Liver (tissue), 8 donors: ENCODE measurements at regions not wholly inside any gene's neighbourhood (a gene's known extent, or its start where the extent isn't known, plus 50 kb on each side); places are given as distances from the start of the nearest gene placed in this dataset.

Experiments used
- DNase-seq: peaks from one replicate; pipeline ENCODE4 v3.0.0-alpha.2; 2017; ENCODE audit warnings: low spot score
- H3K27ac ChIP-seq, 2 donors: one replicate each; pipeline ENCODE4 v1.7.0; 2013; ENCODE audit warnings: inconsistent platforms in 2 of 2, low read length in 2 of 2, control low read depth in 1 of 2, low read depth in 1 of 2, mild to moderate bottlenecking in 1 of 2
- H3K27me3 ChIP-seq, 4 donors: one replicate each; pipeline versions ENCODE4 v1.6.1 to v1.7.0; 2013; ENCODE audit warnings: low read length in 3 of 4, inconsistent platforms in 1 of 4, mild to moderate bottlenecking in 1 of 4, moderate library complexity in 1 of 4; ENCODE audit not compliant: control insufficient read depth in 4 of 4, insufficient read depth in 4 of 4
- H3K36me3 ChIP-seq, 4 donors: one replicate each; pipeline versions ENCODE4 v1.6.1 to v1.7.0; 2013; ENCODE audit warnings: low read length in 3 of 4, mild to moderate bottlenecking in 3 of 4, low read depth in 1 of 4, moderate library complexity in 1 of 4; ENCODE audit not compliant: control insufficient read depth in 4 of 4, insufficient read depth in 3 of 4
- H3K4me1 ChIP-seq, 4 donors: one replicate each; pipeline versions ENCODE4 v1.6.1 to v1.7.0; 2013; ENCODE audit warnings: low read length in 3 of 4, mild to moderate bottlenecking in 3 of 4, moderate library complexity in 1 of 4; ENCODE audit not compliant: control insufficient read depth in 4 of 4, insufficient read depth in 4 of 4
- H3K4me3 ChIP-seq, 3 donors: one replicate each; pipeline versions ENCODE4 v1.6.1 to v1.7.0; 2013; ENCODE audit warnings: low read length in 3 of 3, control low read depth in 1 of 3, low read depth in 1 of 3, mild to moderate bottlenecking in 1 of 3
- H3K9ac ChIP-seq, 2 donors: one replicate each; pipeline ENCODE4 v1.7.0; 2013; ENCODE audit warnings: low read length in 2 of 2, mild to moderate bottlenecking in 2 of 2, moderate library complexity in 2 of 2, control low read depth in 1 of 2, low read depth in 1 of 2
- H3K9me3 ChIP-seq, 4 donors: one replicate each; pipeline versions ENCODE4 v1.6.1 to v1.7.0; 2013; ENCODE audit warnings: low read length in 3 of 4; ENCODE audit not compliant: control insufficient read depth in 4 of 4
- ATF3 ChIP-seq: IDR thresholded peaks from 2 replicates; pipeline ENCODE4 v1.6.1; 2016; ENCODE audit warnings: antibody characterized with exemption
- CTCF ChIP-seq: fragments of 150-350 bp; IDR thresholded peaks from 2 replicates; pipeline ENCODE4 v1.5.1; 2017; ENCODE audit warnings: improper control_type of control experiment, low read depth, low read length; ENCODE audit not compliant: missing input control
- FOXA1 ChIP-seq: IDR thresholded peaks from 2 replicates; pipeline ENCODE4 v1.6.1; 2016; ENCODE audit warnings: antibody characterized with exemption
- FOXA2 ChIP-seq: IDR thresholded peaks from 2 replicates; pipeline ENCODE4 v1.6.1; 2016; ENCODE audit warnings: antibody characterized with exemption
- GABPA ChIP-seq, 2 donors: IDR thresholded peaks in 1 of 2; conservative IDR thresholded peaks in 1 of 2; 2 replicates each; pipeline ENCODE4 v1.6.1; 2016; ENCODE audit warnings: antibody characterized with exemption in 2 of 2, mild to moderate bottlenecking in 1 of 2, moderate library complexity in 1 of 2
- HNF4A ChIP-seq, 2 donors: conservative IDR thresholded peaks; 2 replicates each; pipeline ENCODE4 v1.6.1; 2016; ENCODE audit warnings: antibody characterized with exemption in 2 of 2, mild to moderate bottlenecking in 2 of 2
- HNF4G ChIP-seq: IDR thresholded peaks from 2 replicates; pipeline ENCODE4 v1.6.1; 2016; ENCODE audit warnings: antibody characterized with exemption
- JUND ChIP-seq, 2 donors: IDR thresholded peaks; 2 replicates each; pipeline ENCODE4 v1.6.1; 2016; ENCODE audit warnings: antibody characterized with exemption in 2 of 2
- MAX ChIP-seq: IDR thresholded peaks from 2 replicates; pipeline ENCODE4 v1.6.1; 2016; ENCODE audit warnings: antibody characterized with exemption
- NR2F2 ChIP-seq: IDR thresholded peaks from 2 replicates; pipeline ENCODE4 v1.6.1; 2016; ENCODE audit warnings: antibody characterized with exemption
- RAD21 ChIP-seq, 2 donors: IDR thresholded peaks; 2 replicates each; pipeline ENCODE4 v1.6.1; 2016; ENCODE audit warnings: antibody characterized with exemption in 2 of 2, mild to moderate bottlenecking in 2 of 2
- REST ChIP-seq: IDR thresholded peaks from 2 replicates; pipeline ENCODE4 v1.6.1; 2016; ENCODE audit warnings: antibody characterized with exemption, mild to moderate bottlenecking
- RXRA ChIP-seq, 2 donors: IDR thresholded peaks; 2 replicates each; pipeline ENCODE4 v1.6.1; 2017 to 2018; ENCODE audit warnings: antibody characterized with exemption in 2 of 2, mild to moderate bottlenecking in 1 of 2
- TAF1 ChIP-seq: conservative IDR thresholded peaks from 2 replicates; pipeline ENCODE4 v1.6.1; 2016; ENCODE audit warnings: antibody characterized with exemption, mild to moderate bottlenecking
- YY1 ChIP-seq: IDR thresholded peaks from 2 replicates; pipeline ENCODE4 v1.6.1; 2016; ENCODE audit warnings: antibody characterized with exemption, mild to moderate bottlenecking
- ZBTB33 ChIP-seq: IDR thresholded peaks from 2 replicates; pipeline ENCODE4 v1.6.1; 2016; ENCODE audit warnings: antibody characterized with exemption
- WGBS: extraction: QIAGEN DNeasy Blood & Tissue Kit; methylation state at CpG from one replicate; pipeline ENCODE4 v1.1.7; 2013; 5-methylcytosine and 5-hydroxymethylcytosine counted together
- donor health status: healthy.
- donor health status: healthy.
- donor health status: healthy.
- donor health status: healthy.
- donor health status: healthy.

- TF ChIP-seq MAX: no peak
- no peak for TF ChIP-seq HNF4A (conservative IDR thresholded peaks at IDR 0.05)
- TF ChIP-seq RXRA (IDR thresholded peaks at IDR 0.05): no peak
- no peak for TF ChIP-seq HNF4G
- no peak for TF ChIP-seq NR2F2
- no peak for TF ChIP-seq RAD21 (IDR thresholded peaks at IDR 0.05)
- TF ChIP-seq GABPA (IDR thresholded peaks at IDR 0.05 in 1 of 2, conservative IDR thresholded peaks at IDR 0.05 in 1 of 2): no peak
- TF ChIP-seq FOXA1: no peak
- TF ChIP-seq ZBTB33: no peak
- no peak for TF ChIP-seq TAF1
- TF ChIP-seq FOXA2: no peak
- no peak for TF ChIP-seq ATF3
- TF ChIP-seq CTCF: no peak
- Histone ChIP-seq H3K4me3 (no peak overlapping the region), H3K4me1 (no peaks in the 10 kb centered on the region), H3K9ac (no peak overlapping the region), H3K36me3 (no peaks in the 10 kb centered on the region), H3K27me3 (no peaks in the 10 kb centered on the region), H3K27ac (no peak overlapping the region), H3K9me3 (no peaks in the 10 kb centered on the region)
- no peak for DNase-seq
Observed at GRCh38 chr3:163813935-163814334, 1264.4 kb downstream of the SI start.

- Histone ChIP-seq H3K27me3 (no peaks in the 10 kb centered on the region), H3K36me3 (no peaks in the 10 kb centered on the region), H3K27ac (no peak overlapping the region), H3K4me1 (no peaks in the 10 kb centered on the region), H3K9me3 (no peaks in the 10 kb centered on the region), H3K9ac (no peak overlapping the region), H3K4me3 (no peak overlapping the region)
- WGBS: 73% methylated on average over 3 of the region's 3 CpGs
- no peak for DNase-seq
- TF ChIP-seq ATF3: no peak
- TF ChIP-seq TAF1: no peak
- no peak for TF ChIP-seq JUND (IDR thresholded peaks at IDR 0.05)
- no peak for TF ChIP-seq HNF4A (conservative IDR thresholded peaks at IDR 0.05)
- no peak for TF ChIP-seq YY1
- no peak for TF ChIP-seq REST
- no peak for TF ChIP-seq MAX
- no peak for TF ChIP-seq FOXA1
Observed at GRCh38 chr3:163812006-163812405, 1266.3 kb downstream of the SI start.
